NCI-H2171 treated with DMSO at 0.1 percent for 48 hours (cell line): ENCODE measurements at regions not wholly inside any gene's neighbourhood (a gene's known extent, or its start where the extent isn't known, plus 50 kb on each side); places are given as distances from the start of the nearest gene placed in this dataset.
A peak's percentile ranks its signal among the peaks of the same experiment; 100 is the strongest.

Experiments
- DNase-seq: peaks from one replicate; lab custom pipeline; 2025; lab: John Stamatoyannopoulos, UW

DNA sequence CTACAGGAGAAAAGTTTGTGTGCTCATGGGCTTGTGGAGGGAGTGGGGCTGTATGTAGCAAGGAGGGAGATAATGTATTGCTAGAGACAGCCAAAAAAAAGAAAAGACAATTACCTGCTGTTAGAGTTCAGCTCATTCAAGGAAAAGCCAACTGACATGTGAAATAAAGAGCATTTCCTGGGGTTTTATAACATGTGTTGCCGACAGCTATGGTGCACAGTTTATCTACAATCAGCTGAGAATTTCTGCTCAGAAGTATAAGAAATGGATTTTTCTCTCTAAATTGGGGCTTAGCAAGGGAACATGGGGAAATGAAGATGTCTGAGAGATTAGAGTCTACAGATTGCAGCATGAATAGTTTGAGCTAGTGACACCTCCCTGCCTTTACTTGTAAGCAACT lies 674.1 kb downstream of the SUCLG1 start:
- DNase-seq = no peak

DNA sequence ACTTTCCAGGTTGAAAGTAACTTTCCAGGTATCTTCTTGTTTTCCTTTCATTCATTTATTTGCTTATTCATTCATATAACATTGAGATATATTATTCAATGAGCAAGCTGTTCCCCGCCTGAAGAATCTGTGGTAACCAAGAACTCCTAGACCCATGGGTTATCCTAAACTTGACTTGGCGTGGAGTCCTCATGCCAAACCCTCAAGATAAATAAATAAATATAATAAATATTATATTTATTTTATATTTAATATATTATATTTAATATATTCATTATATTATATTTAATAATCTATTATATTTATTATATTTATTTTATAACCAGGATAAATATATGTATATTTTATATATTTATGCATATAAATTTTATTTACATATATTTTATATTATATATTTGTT lies 674.8 kb downstream of the SUCLG1 start:
- DNase-seq = no peak

DNA sequence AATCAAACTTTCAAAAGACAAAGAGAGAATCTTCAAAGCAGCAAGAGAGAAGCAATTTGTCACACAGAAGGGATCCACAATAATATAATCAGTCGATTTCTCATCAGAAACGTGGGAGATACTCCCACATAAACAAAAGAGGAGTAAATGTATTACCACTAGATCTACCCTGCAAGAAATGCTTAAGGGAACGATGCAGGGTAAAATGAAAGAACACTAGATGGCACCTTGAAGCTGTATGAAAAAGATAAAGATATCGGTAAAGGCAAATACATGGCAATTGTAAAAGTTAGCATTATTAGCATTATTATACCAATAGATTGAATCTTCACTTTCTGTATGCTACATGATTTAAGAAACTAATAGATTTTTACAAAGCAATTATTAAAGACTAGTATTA lies 677.0 kb downstream of the SUCLG1 start:
- no peak for DNase-seq

DNA sequence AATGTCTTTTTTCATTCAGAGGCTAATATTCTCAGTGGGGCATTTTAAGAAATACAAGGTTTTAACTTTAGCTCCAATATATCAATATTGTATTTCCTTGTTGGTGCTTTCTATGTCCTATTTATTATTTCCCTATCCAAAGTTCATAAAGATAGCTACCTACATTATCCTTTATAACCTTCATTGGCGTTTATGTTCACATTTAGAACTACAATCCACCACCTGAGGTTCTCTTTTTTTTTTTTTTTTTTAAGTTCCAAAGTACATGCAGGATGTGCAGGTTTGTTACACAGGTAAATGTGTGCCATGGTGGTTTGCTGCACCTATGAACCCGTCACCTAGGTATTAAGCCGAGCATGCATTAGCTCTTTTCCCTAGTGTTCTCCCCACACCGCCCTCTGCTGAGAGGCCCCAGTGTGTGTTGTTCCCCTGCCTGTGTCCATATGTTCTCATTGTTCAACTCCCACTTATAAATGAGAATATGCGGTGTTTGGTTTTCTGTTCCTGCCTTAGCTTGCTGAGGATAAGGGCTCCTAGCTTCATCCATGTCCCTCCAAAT lies 694.6 kb downstream of the SUCLG1 start:
- DNase-seq = no peak

DNA sequence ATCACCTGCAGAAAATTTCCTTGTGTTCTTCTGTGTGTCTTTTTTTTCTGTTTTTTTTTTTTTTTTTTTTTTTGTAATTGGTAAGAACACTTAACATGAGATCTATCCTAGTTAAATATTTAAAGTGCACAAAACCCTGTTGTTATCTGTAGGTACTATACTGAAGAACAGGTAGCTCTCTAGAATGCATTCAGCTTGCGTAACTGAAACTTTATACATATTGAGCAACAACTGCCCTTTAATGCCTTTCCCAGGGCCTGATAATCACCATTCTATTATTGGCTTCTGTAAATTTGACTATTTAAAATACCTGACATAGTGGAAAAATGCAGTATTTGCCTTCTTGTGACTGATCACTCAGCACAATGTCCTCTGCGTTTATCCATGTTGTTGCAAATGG lies 701.8 kb downstream of the SUCLG1 start:
- DNase-seq = no peak

DNA sequence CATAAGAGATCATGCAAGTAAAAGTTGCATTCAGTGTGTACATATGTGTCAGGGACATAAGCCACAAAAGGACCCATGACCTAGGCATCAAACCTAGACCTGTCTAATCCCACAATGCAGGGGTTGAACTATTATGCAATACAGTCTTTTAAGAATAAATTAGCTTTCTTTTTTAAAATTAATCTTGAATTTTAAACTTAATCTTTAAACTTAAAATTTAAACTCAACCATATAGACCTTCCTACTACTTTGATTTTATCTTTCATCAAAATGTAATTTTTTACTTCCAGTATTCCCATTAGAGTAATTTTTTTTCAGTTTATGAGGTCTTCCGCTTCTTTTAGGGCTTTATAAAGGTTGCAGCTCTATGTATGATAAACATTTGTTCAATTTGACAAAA lies 702.9 kb downstream of the SUCLG1 start:
- DNase-seq = no peak

DNA sequence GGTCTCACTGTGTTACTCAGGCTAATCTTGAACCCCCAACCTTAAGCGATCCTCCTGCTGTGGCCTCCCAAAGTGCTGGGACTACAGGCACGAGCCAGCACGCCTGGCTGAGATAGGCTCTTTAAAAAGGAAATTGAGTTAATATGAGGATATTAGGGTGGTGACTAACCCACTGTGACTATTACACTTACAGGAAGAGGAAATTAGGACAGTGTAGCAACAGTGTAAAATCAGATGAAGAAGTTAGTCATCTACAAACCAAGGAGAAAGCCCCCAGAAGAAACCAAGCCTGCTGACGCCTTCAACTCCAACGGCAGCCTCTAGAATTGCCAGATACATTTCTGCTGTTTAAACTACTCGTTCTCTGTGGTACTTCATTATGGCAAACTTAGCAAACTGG lies 711.9 kb downstream of the SUCLG1 start:
- DNase-seq = no peak

DNA sequence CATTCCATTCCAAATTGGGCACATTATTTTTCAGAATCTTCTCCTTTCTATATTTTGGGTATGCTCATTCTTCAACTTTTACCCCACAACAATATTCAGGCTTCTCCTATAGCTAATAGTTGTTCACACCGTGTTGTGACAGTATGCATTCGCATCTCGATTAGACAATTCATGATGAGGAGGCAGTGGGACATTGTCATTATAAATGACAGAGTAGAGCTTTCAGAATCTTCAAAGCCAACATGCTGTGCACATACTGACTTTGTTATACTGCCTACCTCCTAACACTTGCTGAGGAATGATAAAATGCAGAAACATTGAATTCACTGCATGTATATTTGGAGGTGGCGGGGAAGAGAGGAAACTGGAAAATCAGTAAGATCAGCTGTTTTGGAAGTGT lies 714.2 kb downstream of the SUCLG1 start:
- DNase-seq = no peak

DNA sequence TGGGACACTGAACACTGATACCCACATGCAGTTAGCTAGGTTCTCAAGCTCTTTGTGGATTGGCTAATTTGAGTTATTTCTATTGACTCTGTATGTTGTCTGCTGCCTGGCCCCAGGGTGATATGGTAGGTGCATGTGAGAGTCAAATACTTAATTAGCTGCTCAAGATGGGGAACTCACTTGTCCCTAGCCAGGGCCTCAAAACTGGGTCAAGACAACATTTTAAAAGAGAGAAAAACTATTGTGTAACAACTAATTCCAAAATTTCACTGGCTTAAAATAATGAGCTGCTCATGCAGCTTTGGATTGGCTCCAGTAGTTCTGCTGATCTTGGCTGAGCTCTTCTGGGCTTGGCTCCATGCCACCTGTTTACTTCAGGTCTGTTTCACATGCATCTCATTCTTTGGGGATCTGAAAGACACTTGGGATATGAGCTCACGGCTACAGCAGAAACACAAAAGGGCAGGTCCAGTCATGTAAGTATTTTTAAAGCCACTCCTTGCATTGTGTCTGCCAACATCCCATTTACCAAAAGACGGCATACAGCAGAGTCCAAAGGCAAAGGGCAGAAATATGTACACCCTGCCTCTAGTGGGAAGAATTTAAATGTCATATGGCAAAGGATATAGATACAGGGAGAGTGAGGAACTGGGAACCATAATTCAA lies 716.8 kb downstream of the SUCLG1 start:
- DNase-seq = peak; percentile 40

DNA sequence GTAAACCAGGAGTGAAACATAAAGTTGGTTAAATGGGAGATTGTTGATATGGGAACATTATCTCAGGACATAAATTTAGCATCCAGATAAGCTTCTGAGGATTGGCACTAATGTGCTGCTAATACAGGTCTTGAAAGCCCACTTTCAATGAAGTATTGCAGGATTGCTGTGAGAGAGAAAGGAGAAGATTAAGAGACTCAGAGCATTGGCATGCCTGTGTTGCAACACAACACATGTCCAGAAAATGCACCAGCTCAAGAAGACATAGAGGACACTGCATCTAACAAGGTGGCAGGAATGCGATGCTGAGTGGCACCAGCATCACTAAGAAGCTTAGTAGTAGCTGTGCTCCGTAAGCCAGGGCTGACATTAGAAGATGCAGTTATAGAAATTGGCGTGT lies 728.9 kb downstream of the SUCLG1 start:
- DNase-seq = no peak

DNA sequence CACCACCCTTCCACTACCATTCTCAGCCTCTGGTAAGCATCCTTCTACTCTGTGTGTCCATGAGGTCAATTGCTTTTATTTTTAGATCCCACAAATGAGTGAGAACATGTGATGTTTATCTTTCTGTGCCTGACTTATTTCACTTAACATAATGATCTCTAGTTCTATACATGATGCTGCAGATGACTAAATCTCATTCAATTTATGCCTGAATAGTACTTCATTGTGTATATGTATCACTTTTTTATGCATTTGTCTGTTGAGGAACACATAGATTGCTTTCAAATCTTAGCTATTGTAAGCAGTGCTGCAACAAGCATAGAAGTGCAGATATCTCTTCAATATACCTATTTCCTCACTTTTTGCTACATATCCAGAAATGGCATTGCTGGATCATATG lies 733.3 kb downstream of the SUCLG1 start:
- DNase-seq = no peak

DNA sequence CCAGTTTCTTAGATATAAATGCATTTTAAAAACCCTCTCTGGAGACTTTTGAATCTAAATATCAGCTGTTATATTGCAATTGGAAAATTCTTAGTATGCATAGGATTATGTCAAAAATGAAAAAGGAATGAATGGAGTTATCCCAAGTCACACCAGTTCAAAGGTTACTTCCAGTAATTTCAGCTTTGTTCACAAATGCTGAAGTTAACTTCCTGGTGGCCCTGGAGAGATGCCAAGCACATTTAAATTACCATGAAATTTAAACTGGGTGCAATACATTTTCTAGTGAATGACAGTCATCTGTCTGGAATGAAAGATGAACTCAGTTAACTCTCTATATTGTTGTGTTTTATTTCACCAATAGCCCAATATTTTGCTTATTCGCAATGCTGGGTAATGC lies 753.9 kb downstream of the SUCLG1 start:
- no peak for DNase-seq

DNA sequence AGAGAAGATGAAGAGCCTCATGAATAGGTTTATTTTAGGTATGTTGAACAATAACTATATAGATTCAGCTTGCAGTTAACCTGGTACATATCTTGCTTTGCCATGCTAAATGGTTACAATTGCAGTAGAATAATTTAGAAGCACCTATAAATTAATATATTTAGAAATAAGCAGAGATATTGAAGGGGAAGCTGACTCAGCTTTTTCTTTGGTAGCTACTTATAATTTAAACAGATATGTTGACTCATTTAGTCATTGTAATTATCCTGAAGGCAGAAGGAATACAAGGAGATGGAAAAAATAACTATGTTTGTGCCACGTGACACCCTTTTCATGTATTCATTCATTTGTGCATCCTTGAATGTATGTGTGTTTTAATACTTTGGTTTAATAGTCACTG lies 755.5 kb downstream of the SUCLG1 start:
- no peak for DNase-seq

DNA sequence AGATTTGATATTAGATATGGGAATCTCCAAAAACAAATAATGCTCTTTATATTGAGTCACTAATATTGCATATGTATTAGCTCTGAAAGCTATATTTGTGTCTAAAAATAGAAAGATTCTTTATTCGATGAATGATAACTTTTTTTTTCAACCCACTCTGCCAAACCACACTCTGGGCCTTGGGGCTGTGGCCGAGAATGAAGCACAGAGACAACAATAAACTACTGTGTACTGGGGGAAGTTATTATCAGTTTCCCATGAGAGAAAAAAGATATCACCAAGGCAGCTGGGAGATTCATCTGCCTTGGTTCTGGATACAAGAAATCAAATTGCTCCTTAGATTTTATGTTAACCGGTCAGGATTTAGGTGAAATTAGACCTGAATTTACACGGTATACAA lies 762.2 kb downstream of the SUCLG1 start:
- DNase-seq = no peak

DNA sequence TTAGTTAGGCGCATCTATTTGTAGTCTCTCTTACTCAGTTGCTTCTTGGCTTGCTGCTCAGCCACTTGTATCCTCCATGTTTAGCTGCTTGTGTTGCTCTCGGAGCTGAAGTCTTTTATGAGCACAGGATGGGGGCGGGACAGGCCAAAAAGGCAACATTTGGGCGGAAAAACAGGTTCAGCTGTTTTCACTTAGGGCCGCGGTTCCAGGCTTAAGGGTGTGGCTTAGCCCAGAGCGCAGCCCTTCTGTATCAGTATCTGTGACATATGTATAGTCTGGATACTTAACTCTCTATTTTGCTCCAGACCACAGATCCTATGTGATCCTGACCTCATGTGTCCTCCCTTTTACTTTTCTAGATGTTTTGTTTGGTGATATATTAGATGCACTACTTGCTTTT lies 763.5 kb downstream of the SUCLG1 start:
- no peak for DNase-seq

DNA sequence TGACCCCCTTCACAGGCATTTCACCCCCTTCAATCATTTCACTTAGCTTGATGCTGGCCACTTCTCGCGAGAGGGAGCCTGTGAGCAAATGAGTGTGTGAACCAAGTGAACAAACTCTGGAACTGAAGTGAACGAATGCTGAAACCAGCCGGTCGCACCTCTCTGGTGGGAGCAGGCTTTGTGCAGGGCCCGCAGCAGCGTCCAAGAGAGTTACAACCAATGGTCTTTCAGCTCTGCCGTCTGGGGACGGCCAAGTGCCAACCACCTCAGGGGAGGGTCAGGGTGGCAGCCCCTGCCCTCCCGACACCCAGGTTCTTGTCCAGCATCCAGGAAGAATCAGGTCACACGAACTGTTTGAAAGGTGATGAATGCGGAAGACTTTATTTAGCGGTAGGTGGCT lies 764.0 kb downstream of the SUCLG1 start:
- DNase-seq = no peak

DNA sequence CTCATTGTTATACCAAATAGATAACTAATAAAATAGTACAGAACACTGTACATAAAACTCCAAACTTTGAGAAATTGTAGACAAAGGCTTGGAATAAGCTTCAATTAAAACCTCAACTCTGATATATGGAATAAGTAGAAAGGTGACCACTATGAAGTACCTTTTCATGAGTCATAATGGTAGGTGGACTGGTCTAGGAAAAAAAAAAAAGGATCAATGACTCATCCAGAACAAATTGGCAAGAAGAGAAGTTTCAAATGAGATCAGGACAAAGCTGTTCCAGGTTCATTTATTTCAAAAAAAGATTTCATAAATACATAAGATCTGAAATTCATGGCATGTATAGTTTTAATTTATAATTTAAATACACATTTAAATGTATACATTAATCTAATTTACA lies 769.7 kb downstream of the SUCLG1 start:
- DNase-seq = no peak

DNA sequence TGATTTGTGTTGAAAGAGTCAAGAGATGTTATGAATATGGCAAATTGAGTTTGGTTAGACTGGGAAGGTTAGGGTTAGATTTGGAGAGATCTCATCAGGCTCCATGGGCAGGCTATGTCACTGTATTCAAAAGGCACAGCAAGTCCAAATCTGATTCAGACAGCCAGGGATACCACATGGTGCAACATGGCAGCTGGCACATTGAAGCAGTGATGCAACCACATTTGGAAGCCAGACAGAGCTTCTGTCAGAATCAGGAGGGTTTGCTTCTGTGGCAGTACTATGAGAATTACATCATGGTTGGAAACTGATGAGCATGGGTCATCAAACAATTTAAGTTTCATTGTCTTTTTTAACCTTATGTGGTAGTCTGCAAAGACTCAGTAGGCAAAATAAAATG lies 772.2 kb downstream of the SUCLG1 start:
- no peak for DNase-seq

DNA sequence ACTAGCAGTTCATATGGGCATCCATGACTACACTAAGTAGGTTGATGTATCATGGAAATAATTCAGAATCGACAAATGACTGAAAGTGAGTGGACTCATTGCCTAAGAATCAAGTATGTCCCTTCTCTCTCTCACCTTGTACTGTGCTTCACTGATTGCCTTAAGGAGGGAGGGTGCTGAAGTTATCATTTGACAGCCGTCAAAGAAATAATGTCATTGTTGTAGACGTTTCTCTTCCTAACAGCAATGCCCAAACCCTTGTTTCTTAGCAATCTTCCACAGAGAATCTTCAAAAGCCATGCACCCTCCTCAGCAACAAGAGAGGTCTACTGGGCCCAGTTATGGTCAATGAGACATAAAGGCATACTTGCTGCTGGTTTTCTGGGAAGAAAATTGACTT lies 785.0 kb downstream of the SUCLG1 start:
- no peak for DNase-seq

DNA sequence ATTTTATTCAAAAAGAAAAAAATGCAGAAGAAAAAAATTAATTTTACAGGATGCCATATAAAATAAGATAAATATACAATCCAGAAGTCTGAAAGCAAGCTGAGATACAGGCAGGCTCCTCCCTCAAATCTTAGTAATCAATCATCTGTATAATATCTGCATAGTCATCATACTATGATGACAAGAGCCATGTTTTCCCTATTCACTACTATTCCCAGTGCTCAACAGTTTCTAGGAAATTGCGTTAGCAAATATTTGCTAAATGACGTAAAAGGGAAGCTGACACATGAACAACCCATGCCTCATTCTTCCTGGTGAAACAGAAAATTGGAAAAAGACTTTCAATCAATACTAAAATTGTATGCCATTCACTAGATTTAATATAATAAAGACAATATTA lies 793.2 kb downstream of the SUCLG1 start:
- DNase-seq = no peak

DNA sequence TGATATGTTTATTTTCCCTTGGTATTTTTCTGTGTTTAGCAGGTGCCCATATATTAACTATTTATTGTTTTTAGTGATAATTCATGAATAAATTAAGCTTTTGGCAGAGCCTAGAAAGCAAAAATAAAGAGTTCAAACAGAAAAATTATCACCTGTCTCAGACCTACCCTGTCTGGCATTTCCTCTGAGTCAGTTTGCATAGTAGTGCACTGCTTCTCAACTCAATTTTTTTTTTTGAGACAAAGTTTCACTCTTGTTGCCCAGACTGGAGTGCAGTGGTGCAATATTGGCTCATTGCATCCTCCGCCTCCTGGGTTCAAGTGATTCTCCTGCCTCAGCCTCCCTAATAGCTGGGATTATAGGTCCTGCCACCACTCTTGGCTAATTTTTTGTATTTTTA lies 793.9 kb downstream of the SUCLG1 start:
- DNase-seq = no peak

DNA sequence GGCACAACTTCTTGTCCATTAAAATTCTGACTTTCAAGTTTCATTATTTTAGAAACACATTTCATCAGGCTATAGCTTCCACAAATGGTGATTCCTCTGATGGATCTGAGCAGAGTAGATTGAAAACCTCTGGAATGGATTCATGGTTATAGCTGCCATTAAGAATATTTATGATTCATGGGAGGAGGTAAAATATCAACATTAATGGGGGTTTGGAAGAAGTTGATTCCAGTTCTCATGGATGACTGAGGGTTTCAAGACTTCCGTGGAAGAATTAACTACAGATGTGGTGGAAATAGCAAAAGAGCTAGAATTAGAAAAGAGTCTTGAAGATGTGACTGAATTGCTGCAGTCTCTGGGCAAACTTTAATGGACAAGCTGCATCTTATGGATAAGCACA lies 797.4 kb downstream of the SUCLG1 start:
- no peak for DNase-seq

DNA sequence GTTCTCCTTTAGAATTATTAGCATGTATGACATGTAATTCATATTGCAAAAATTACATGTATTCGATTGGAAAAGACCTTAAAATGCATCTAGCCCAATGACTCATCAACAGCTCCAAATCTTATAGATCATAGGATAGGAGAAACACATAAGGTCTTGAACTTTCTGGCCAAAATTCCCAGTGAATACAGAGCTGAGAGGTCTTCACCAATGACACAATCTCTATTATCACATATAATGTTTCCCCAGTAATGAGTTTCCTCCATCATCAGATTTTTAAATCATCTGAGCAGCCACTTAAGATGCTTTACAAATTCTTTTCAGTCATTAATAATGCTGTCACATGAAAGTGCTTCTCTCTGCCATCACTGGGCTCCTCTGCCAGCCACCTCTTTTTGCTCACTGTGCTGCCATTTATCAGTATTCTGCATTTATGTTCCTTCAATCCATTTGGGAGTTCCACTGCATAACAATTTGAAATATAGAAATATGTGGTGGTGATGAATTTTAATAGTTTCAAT lies 804.9 kb downstream of the SUCLG1 start:
- DNase-seq = no peak

DNA sequence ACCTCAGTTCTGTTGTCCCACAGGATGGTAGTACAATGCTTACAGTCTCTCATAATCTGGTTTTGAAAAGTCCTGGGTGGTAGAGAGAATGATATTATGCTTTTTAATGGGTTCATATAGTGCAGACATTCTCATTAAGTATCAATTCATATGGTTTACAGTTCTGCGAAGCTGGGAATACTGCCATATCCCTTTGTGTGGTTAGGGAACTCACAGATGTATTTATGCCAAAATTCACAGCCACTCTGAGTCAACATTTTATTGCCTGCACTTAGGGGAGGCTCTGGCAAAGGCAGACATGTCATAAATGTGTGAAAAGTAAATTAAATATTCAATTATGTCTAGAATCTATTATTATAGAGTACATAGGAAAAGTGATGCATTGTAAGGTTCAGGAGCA lies 808.2 kb downstream of the SUCLG1 start:
- no peak for DNase-seq
